ENCODE measurements at regions not wholly inside any gene's neighbourhood (a gene's known extent, or its start where the extent isn't known, plus 50 kb on each side); places are given as distances from the start of the nearest gene placed in this dataset.

- H3K4me3 ChIP-seq, result no peak overlapping the region
- intact Hi-C loops (cut with DNase I; ENCODE audit: low total_unique reads), result no loop called here
- H3K27me3 ChIP-seq, result no peaks in the 10 kb centered on the region
Measured at GRCh38 chr3:72350761-72351505, 497.3 kb downstream of the SHQ1 start.

GRCh38 chr3:72348357-72348756, 499.9 kb downstream of the SHQ1 start:
- no peak overlapping the region for H3K4me3 ChIP-seq
- intact Hi-C loops (cut with DNase I; ENCODE audit: low total_unique reads), result no loop called here
- H3K4me1 ChIP-seq, result no peaks in the 10 kb centered on the region
- no peaks in the 10 kb centered on the region for H3K27me3 ChIP-seq
- no peaks in the 10 kb centered on the region for H3K36me3 ChIP-seq (ENCODE audit: low read depth, missing control alignments)
- TF ChIP-seq POLR2A (IDR thresholded peaks at IDR 0.05) (no peak), CTCF (IDR thresholded peaks at IDR 0.05) (no peak)
- no peaks in the 10 kb centered on the region for H3K9me3 ChIP-seq
- no peak for DNase-seq
- H3K27ac ChIP-seq, result no peak overlapping the region

More at GRCh38 chr3:72350761-72351505, 497.3 kb downstream of the SHQ1 start:
- H3K36me3 ChIP-seq (ENCODE audit: low read depth, missing control alignments), result no peaks in the 10 kb centered on the region
- H3K9me3 ChIP-seq, result no peaks in the 10 kb centered on the region
- no peaks in the 10 kb centered on the region for H3K4me1 ChIP-seq
- no peak for DNase-seq
- no peak for TF ChIP-seq POLR2A (IDR thresholded peaks at IDR 0.05)
- no peak overlapping the region for H3K27ac ChIP-seq
- WGBS, 2 donors, result 87 to 94% methylated on average over 9 to 15 of the region's 15 CpGs

- no peaks in the 10 kb centered on the region for H3K9me3 ChIP-seq
- H3K4me3 ChIP-seq, result no peak overlapping the region
- H3K27me3 ChIP-seq, result no peaks in the 10 kb centered on the region
- H3K4me1 ChIP-seq, result no peaks in the 10 kb centered on the region
- TF ChIP-seq CTCF (IDR thresholded peaks at IDR 0.05) (no peak), POLR2A (IDR thresholded peaks at IDR 0.05) (no peak)
- no peak overlapping the region for H3K27ac ChIP-seq
- 67 to 89% methylated on average over 16 to 20 of the region's 20 CpGs for WGBS, 2 donors
- peak; percentile 66 for DNase-seq
- no peaks in the 10 kb centered on the region for H3K36me3 ChIP-seq (ENCODE audit: low read depth, missing control alignments)
- intact Hi-C loops (cut with DNase I; ENCODE audit: low total_unique reads), result no loop called here
Measured at GRCh38 chr3:72347819-72348319, 500.4 kb downstream of the SHQ1 start.

GRCh38 chr3:72346526-72346926, 501.7 kb downstream of the SHQ1 start:
- intact Hi-C loops (cut with DNase I; ENCODE audit: low total_unique reads), result no loop called here

GRCh38 chr3:72345980-72346379, 502.3 kb downstream of the SHQ1 start:
- Histone ChIP-seq H3K27me3 (no peaks in the 10 kb centered on the region), H3K27ac (no peak overlapping the region), H3K36me3 (ENCODE audit: low read depth, missing control alignments) (no peaks in the 10 kb centered on the region), H3K4me1 (peaks cover under 1% of the 10 kb centered on the region), H3K9me3 (no peaks in the 10 kb centered on the region), H3K4me3 (no peak overlapping the region)
- TF ChIP-seq CTCF (IDR thresholded peaks at IDR 0.05), result no peak
- TF ChIP-seq POLR2A (IDR thresholded peaks at IDR 0.05), result no peak
- no peak for DNase-seq
- intact Hi-C loops (cut with DNase I; ENCODE audit: low total_unique reads), result no loop called here
- WGBS, 2 donors, result 86% methylated on average over 7 of the region's 7 CpGs; no CpG with 5 or more reads in 1 of the 2 donors

More at GRCh38 chr3:72346526-72346926, 501.7 kb downstream of the SHQ1 start:
- DNase-seq, result no peak
- Histone ChIP-seq H3K4me1 (no peaks in the 10 kb centered on the region), H3K36me3 (ENCODE audit: low read depth, missing control alignments) (no peaks in the 10 kb centered on the region), H3K4me3 (no peak overlapping the region), H3K27me3 (no peaks in the 10 kb centered on the region), H3K27ac (no peak overlapping the region), H3K9me3 (no peaks in the 10 kb centered on the region)
- WGBS, 2 donors, result 73 to 88% methylated on average over 8 of the region's 8 CpGs
- TF ChIP-seq CTCF (IDR thresholded peaks at IDR 0.05), result no peak
- no peak for TF ChIP-seq POLR2A (IDR thresholded peaks at IDR 0.05)

Measured in testis (tissue), 2 donors.